ENCODE measurements at regions not wholly inside any gene's neighbourhood (a gene's known extent, or its start where the extent isn't known, plus 50 kb on each side); places are given as distances from the start of the nearest gene placed in this dataset.

- BruUV-seq (replicated peaks), result no TSS peak
- Histone ChIP-seq H3K27me3 (ENCODE audit: control insufficient read depth, insufficient read depth, low read length) (no peaks in the 10 kb centered on the region), H3K9me3 (ENCODE audit: control insufficient read depth, insufficient read depth, low read depth, low read length) (no peaks in the 10 kb centered on the region), H3K27ac (ENCODE audit: low read length) (no peak overlapping the region), H3K36me3 (ENCODE audit: control insufficient read depth, insufficient read depth, low read length) (no peaks in the 10 kb centered on the region), H3K4me1 (ENCODE audit: control insufficient read depth, insufficient read depth, low read length) (no peaks in the 10 kb centered on the region), H3K4me3 (ENCODE audit: low read depth in 2 of 2, low read length in 2 of 2) (no peak overlapping the region)
- POLR2A ChIA-PET, result no interaction called here
- intact Hi-C loops (cut with micrococcal nuclease; ENCODE audit: unreplicated experiment) (no loop called here), in situ Hi-C loops (cut with HindIII; ENCODE audit: low pct_unique_long_range_greater_than_20kb, low sequenced_read_pairs) (no loop called here)
- DNase-seq (ENCODE audit: low read depth, low spot score) (no peak), ATAC-seq (no peak)
- CTCF ChIA-PET, result no interaction called here
- TF ChIP-seq SIN3A (IDR thresholded peaks at IDR 0.05; ENCODE audit: borderline replicate concordance, insufficient read depth, low read depth, low read length) (no peak), POLR2AphosphoS5 (IDR thresholded peaks at IDR 0.05; ENCODE audit: low read depth, low read length) (no peak), CTCF (IDR thresholded peaks at IDR 0.05) (no peak), TCF7L2 (IDR thresholded peaks at IDR 0.05; ENCODE audit: low read depth, low read length) (no peak), REST (IDR thresholded peaks at IDR 0.05; ENCODE audit: insufficient read depth in 1 of 2, low read depth in 2 of 2, low read length in 1 of 2) (no peak)
Observed at GRCh38 chr12:20003252-20003651, 365.1 kb upstream of the PDE3A start.

GRCh38 chr12:20004952-20005351 is 363.4 kb upstream of the PDE3A start:
- no TSS peak for BruUV-seq (replicated peaks)
- ChIA-PET CTCF (no interaction called here), POLR2A (no interaction called here)
- ATAC-seq (no peak), DNase-seq (ENCODE audit: low read depth, low spot score) (no peak)
- Histone ChIP-seq H3K27me3 (ENCODE audit: control insufficient read depth, insufficient read depth, low read length) (no peaks in the 10 kb centered on the region), H3K9me3 (ENCODE audit: control insufficient read depth, insufficient read depth, low read depth, low read length) (no peaks in the 10 kb centered on the region), H3K4me3 (ENCODE audit: low read depth in 2 of 2, low read length in 2 of 2) (no peak overlapping the region), H3K27ac (ENCODE audit: low read length) (no peak overlapping the region), H3K36me3 (ENCODE audit: control insufficient read depth, insufficient read depth, low read length) (no peaks in the 10 kb centered on the region), H3K4me1 (ENCODE audit: control insufficient read depth, insufficient read depth, low read length) (no peaks in the 10 kb centered on the region)
- intact Hi-C loops (cut with micrococcal nuclease; ENCODE audit: unreplicated experiment), result no loop called here
- in situ Hi-C loops (cut with HindIII; ENCODE audit: low pct_unique_long_range_greater_than_20kb, low sequenced_read_pairs), result no loop called here
- TF ChIP-seq POLR2AphosphoS5 (IDR thresholded peaks at IDR 0.05; ENCODE audit: low read depth, low read length), result no peak
- no peak for TF ChIP-seq SIN3A (IDR thresholded peaks at IDR 0.05; ENCODE audit: borderline replicate concordance, insufficient read depth, low read depth, low read length)
- TF ChIP-seq REST (IDR thresholded peaks at IDR 0.05; ENCODE audit: insufficient read depth in 1 of 2, low read depth in 2 of 2, low read length in 1 of 2), result no peak
